ENCODE measurements at regions not wholly inside any gene's neighbourhood (a gene's known extent, or its start where the extent isn't known, plus 50 kb on each side); places are given as distances from the start of the nearest gene placed in this dataset.

DNA sequence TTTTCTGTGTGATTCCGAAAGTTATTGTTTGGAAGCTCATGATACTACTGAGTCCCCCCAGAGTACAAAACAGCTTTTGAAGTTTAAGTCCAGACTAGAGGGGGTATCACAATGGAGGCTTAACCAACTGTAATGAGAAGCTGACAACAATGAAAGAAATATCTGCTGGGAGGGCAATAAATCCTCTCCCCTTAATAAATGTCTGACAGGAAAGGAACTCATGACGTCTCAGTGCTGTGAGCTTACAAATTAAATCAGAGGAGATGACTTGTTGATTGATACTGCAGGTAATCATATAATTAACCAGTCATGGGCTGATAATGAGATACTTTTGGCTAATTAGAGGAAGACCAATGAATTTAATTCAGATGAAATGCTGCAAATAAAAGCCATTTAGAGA lies 102.6 kb upstream of the WDR11 start:
- TF ChIP-seq EZH2 (IDR thresholded peaks at IDR 0.05; ENCODE audit: low read length) (no peak), CTCF (optimal IDR thresholded peaks at IDR 0.05 in 1 of 3, IDR thresholded peaks at IDR 0.05 in 1 of 3, conservative IDR thresholded peaks at IDR 0.05 in 1 of 3; ENCODE audit: extremely low read depth in 1 of 3, insufficient read depth in 2 of 3, low read length in 3 of 3) (no peak)
- dilution Hi-C loops (cut with MboI; ENCODE audit: extremely low pct_ligation_motif_present, low sequenced_read_pairs): no loop called here
- peaks cover 3% of the 10 kb centered on the region for H3K27me3 ChIP-seq (ENCODE audit: control insufficient read depth, extremely low read depth, insufficient read depth, low read length)
- H3K9me1 ChIP-seq (ENCODE audit: control insufficient read depth, extremely low read depth, insufficient read depth, low read length): no peaks in the 10 kb centered on the region
- no peak overlapping the region for H3K27ac ChIP-seq (ENCODE audit: control insufficient read depth, insufficient read depth, low read length)
- H4K20me1 ChIP-seq (ENCODE audit: control insufficient read depth, extremely low read depth, insufficient read depth, low read length): no peaks in the 10 kb centered on the region
- DNase-seq (ENCODE audit: low read depth, low spot score) (no peak), FAIRE-seq (no peak)
- H3K36me3 ChIP-seq (ENCODE audit: control insufficient read depth in 2 of 2, extremely low read depth in 1 of 2, insufficient read depth in 2 of 2, low read length in 2 of 2): no peaks in the 10 kb centered on the region
- no peaks in the 10 kb centered on the region for H3K9me3 ChIP-seq (ENCODE audit: control insufficient read depth, low read depth, low read length)
- H3K4me2 ChIP-seq (ENCODE audit: control insufficient read depth, extremely low read depth, insufficient read depth, low read depth, low read length): no peak overlapping the region
- no peak overlapping the region for H3K9ac ChIP-seq (ENCODE audit: control insufficient read depth, extremely low read depth, insufficient read depth, low read length)
- H2AFZ ChIP-seq (ENCODE audit: control insufficient read depth, low read length): no peak overlapping the region
- H3K4me3 ChIP-seq (ENCODE audit: control insufficient read depth in 2 of 3, extremely low read depth in 1 of 3, insufficient read depth in 2 of 3, low read depth in 1 of 3, low read length in 3 of 3): no peak overlapping the region
- no peaks in the 10 kb centered on the region for H3K79me2 ChIP-seq (ENCODE audit: control insufficient read depth, insufficient read depth, low read length)
- H3K4me1 ChIP-seq (ENCODE audit: control insufficient read depth, extremely low read depth, insufficient read depth, low read length): no peaks in the 10 kb centered on the region

DNA sequence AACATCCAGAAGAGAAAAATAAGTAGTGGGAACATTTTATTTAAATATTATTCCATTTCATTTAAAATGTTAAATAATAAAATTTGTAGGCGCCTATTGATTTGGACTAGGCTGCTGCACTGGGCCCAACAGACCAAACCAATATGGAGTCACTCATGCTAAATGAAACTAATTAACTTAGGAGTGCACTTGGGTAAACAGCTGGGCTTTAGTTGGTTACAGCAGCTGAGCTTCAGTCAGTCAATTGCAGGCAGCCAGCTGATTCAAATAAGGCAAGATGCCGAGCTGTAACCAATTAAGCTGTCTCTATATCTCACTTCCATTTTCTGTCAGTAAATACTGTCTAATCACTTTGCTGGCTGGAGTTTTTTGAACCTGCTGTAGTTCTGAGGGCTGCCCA lies 102.1 kb upstream of the WDR11 start:
- dilution Hi-C loops (cut with MboI; ENCODE audit: extremely low pct_ligation_motif_present, low sequenced_read_pairs): no loop called here
- Histone ChIP-seq H3K9me3 (ENCODE audit: control insufficient read depth, low read depth, low read length) (no peaks in the 10 kb centered on the region), H3K4me3 (ENCODE audit: control insufficient read depth in 2 of 3, extremely low read depth in 1 of 3, insufficient read depth in 2 of 3, low read depth in 1 of 3, low read length in 3 of 3) (no peak overlapping the region), H3K79me2 (ENCODE audit: control insufficient read depth, insufficient read depth, low read length) (no peaks in the 10 kb centered on the region), H3K27me3 (ENCODE audit: control insufficient read depth, extremely low read depth, insufficient read depth, low read length) (peaks cover 6% of the 10 kb centered on the region), H2AFZ (ENCODE audit: control insufficient read depth, low read length) (no peak overlapping the region), H4K20me1 (ENCODE audit: control insufficient read depth, extremely low read depth, insufficient read depth, low read length) (no peaks in the 10 kb centered on the region), H3K4me1 (ENCODE audit: control insufficient read depth, extremely low read depth, insufficient read depth, low read length) (no peaks in the 10 kb centered on the region), H3K4me2 (ENCODE audit: control insufficient read depth, extremely low read depth, insufficient read depth, low read depth, low read length) (no peak overlapping the region), H3K27ac (ENCODE audit: control insufficient read depth, insufficient read depth, low read length) (no peak overlapping the region), H3K36me3 (ENCODE audit: control insufficient read depth in 2 of 2, extremely low read depth in 1 of 2, insufficient read depth in 2 of 2, low read length in 2 of 2) (no peaks in the 10 kb centered on the region), H3K9me1 (ENCODE audit: control insufficient read depth, extremely low read depth, insufficient read depth, low read length) (no peaks in the 10 kb centered on the region), H3K9ac (ENCODE audit: control insufficient read depth, extremely low read depth, insufficient read depth, low read length) (no peak overlapping the region)
- DNase-seq (ENCODE audit: low read depth, low spot score) (no peak), FAIRE-seq (no peak)
- no peak for TF ChIP-seq EZH2 (IDR thresholded peaks at IDR 0.05; ENCODE audit: low read length)
- no peak for TF ChIP-seq CTCF (optimal IDR thresholded peaks at IDR 0.05 in 1 of 3, IDR thresholded peaks at IDR 0.05 in 1 of 3, conservative IDR thresholded peaks at IDR 0.05 in 1 of 3; ENCODE audit: extremely low read depth in 1 of 3, insufficient read depth in 2 of 3, low read length in 3 of 3)
